HG03442 (cell line): ENCODE measurements at regions not wholly inside any gene's neighbourhood (a gene's known extent, or its start where the extent isn't known, plus 50 kb on each side); places are given as distances from the start of the nearest gene placed in this dataset.
"Not testable (repeated sequence)": the region's sequence is repeated elsewhere in the genome, so short reads cannot be mapped to it uniquely, and the experiment has no call there.

Source experiments
- ATAC-seq: cut with Tn5 transposase; IDR thresholded peaks from one replicate; pipeline ENCODE4 v1.9.1; 2021; ENCODE audit warnings: mild to moderate bottlenecking, moderate library complexity; ENCODE audit not compliant: unreplicated experiment

DNA sequence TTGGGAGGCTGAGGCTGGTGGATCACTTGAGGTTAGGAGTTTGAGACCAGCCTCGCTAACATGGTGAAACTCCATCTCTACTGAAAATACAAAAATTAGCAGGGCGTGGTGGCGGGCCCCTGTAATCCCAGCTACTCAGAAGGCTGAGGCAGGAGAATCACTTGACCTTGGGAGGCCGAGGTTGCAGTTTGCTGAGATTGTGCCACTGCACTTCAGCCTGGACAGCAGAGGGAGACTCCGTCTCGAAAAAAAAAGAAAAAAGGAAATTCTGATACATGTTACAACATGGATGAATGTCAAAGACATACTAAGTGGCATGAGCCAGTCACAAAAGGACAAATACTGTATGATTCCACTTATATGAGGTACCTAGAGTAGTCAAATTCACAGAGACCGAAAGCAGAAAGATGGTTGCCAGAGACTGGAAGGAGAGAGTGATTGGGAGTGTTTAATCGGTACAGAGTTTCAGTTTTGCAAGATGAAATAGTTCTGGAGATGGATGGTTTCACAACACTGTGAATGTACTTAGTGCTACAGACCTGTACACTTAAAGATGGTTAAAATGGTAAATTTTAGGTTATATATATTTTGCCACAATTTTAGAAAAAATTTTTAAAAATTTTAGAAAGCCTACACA is 92.3 kb downstream of the BLID start:
- ATAC-seq, result no peak

DNA sequence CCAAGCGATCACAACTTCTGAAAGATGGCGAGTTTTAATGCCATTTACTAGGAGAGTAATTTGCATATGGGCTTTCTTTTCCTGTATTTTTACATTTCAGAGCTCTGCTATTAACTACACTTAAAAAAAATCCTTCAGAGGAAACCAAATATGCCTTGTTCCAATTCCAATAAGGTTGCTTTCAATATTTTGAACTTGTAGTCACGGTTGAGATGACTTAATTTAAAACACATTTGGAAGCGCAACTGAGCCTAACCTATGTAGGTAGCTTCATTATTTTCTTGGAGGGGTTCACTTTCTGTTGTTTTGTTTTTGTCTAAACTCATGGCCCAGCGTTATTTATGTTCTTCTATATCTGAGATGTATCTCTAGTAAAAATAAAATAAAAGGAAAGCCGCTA is 93.4 kb downstream of the BLID start:
- ATAC-seq, result no peak

DNA sequence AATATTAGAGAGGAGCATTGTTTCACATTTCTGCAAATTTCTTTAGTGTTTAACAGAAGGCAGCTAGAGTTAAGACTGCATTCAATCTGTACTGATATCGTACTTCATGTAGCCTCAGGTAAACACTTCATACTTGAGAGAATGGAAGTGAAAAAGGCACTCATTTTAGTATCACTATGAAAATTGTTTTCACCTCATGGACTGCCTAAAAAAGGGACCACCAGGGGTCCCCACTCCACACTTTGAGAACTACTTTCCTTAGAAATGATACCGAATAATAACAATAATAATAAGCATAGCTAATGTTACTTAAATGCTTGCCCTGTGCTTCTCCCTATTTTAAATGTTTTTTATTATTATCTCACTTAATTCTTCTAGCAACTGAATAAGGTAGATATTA is 95.1 kb downstream of the BLID start:
- ATAC-seq, result no peak

DNA sequence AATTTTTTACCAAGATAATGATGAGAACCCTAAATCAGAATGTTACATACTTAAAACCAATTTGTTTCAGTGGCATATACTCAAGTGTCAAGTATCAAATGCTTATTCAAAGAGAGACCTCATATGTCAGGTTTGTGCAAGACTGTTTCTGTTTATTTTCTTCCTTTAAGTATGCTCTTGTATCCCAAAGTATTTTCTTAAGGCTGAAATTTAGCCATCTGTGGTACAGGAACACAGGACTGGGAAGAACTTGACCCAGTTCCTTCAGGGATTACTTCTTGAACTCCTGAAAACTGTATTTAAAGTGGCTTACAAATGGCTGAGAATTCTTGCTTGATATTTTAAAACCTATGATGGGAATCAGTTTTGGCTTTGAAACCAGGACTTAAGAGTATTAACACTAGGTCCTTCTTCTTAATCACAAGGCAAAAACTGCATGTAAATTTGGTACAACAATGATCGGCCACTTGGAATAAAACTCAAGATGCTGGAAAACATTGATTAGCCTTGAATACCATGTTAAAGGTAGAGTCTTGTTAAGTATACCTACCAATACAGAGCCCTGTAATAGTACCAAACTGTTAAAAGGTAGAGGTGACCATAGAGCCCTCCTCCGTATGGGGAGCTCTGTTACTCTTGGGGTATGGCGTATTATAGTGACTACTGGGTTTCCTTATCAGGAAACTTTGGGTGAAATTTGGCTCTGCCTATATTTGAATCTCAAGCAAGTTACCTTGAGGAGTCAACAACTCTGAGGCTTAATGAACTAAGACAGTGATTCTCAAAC is 95.9 kb downstream of the BLID start:
- no peak for ATAC-seq

DNA sequence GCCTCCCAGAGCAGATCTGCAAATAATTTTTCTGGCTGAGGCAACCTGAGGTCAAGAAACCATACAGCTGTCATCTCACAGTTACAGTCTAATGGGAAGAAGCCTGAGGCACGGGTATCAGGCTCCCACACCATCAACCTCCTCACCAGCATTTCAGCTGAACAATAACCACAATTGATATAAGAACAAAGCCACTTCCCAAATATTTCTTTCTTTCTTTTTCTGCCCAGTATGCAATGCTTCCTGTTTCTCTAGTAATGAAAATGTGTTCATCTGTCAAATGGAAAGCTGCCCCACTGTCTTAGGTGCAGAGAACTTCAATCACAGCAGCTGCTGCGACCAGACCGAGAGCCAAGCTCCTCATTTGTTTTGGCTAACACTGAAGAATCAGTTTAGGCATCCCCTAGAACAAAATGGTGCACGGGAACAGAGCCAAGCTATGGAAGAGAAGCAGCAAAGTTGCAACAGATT is 108.4 kb downstream of the BLID start:
- no peak for ATAC-seq

DNA sequence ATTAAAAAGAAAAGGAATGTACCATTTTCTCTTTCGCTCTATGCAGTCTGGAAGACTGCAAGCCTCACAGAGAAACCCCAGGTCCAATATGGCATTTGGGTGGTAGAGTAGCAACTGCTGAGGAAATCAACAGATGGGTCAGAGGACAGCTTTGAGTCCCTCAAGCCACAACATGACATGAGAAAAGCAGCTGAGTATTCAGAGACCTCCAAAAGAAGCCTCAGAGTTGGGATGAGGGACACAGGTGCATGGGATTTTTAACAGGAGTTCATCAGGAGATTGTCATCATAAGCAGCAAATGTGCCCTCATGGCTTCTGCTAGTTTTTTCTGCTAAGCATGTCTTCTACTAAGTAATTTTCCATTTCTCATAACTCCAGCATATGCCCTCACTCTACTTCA is 111.6 kb downstream of the BLID start:
- ATAC-seq, result no peak

DNA sequence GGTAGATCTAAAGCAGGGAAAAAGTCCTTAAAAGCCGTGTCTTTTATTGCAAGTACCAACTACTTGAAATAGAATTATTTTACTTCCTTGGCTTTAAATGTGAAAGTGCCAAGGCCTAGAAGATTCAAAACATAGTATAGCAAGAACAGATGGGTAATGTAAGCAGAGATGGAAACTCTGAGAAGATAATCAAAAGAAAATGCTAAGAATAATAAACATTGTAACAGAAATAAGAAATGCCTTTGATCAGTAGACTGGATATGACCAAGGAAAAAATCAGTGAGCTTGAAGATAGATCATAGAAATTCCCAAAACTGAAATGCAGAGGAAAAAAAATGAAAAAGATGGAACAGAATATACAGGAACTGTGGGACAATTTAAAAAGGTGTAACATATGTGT is 113.1 kb downstream of the BLID start:
- no peak for ATAC-seq

DNA sequence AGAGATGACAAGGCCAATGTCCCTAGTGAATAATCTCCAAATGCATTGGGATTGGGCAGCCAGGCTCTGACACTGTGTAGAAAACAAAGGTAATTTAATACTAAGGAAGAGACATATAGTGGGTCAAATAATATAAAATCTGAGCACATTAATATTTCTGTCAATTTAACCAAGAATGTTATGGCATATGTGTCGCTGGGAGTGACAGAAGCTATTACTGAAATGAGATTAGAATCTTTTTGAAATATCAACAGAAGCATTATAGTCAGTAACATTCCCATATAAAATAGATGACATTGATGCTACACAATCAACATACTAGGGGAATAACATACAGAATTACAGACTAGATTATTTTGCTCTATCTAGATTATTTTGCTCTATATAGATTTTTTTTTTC is 114.0 kb downstream of the BLID start:
- ATAC-seq, result no peak

DNA sequence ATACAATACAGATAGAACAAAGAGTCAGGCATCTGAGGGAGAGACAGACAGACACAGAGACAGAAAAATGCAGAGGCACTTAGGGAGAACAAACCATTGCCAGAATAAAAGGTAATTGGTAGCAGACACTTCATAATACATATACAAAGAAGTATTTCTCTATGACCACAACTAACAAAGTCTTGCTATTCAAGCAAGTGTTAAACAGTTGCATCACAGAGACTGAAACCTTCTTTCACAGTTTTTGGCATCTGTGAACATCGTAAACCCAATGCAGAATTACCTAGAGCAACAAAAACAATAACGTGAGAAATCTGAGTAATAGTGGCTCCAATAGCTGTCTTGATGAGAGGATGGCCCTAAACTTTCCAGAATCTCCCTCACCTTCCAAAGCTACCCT is 116.4 kb downstream of the BLID start:
- no peak for ATAC-seq

DNA sequence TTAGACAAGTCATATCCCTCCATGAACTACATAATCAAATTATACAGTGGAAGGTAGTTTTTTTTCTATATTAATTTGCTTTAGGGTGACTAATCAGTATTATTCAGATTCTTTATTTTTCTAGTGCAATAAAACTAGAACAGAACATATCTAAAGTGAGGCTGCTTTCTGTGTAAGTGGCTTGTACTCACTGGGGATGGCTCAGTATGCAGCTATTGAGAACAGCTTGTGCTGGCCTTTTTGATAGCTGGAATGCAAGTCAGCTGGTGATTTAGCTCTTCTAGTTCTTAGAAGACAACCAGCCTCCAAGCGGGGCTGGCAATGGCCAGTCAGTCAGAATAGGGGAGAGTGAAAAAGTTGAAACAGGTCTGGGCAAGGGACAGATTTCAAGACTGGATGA is 119.4 kb downstream of the BLID start:
- ATAC-seq, result no peak

DNA sequence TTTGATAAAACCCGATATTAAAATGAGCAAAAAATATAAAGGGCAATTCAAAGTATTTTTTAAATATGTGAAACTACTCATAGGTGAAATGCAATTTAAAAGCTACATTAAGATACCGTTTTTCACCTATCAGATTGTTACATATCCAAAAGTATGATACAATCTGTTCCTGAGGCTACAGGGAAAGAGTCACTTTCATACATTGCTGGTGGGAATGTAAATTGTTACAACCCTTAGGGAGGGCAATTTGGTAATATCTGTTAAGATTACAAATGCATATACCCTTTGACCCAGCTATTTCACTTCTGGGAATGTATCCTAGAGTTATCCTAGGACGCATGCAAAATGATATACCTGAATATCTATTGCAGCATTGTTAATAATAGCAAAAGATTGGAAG is 132.1 kb downstream of the BLID start:
- ATAC-seq, result no peak

DNA sequence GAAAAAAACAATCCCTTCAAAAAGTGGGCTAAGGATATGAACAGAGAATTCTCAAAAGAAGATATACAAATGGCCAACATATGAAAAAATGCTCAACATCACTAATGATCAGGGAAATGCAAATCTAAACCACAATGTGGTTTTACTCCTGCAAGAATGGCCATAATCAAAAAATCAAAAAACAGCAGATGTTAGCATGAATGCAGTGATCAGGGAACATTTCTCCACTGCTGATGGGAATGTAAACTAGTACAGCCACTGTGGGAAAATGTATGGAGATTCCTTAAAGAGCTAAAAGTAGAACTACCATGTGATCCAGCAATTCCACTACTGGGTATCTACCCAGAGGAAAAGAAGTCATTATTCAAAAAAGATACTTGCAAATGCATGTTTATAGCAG is 138.1 kb downstream of the BLID start:
- ATAC-seq, result not testable (repeated sequence)

DNA sequence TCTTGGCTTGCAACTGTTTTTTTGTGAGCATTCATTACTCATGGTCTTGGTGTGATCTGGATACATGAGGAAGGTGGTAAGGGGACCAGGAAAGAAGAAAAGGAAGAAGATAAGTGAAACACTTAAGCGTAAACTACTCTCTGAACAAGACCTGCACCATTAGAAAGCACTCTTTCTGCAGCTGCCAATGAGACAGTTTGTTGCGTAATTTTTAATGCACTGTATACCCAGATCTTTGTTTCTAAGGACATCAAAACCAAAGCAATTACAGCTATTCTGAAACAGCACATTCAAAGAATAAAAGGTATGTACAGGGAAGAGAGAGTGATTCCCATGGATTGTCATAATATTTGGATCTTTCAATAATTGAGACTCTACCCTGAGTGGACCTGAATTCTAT is 147.4 kb downstream of the BLID start:
- ATAC-seq, result no peak

DNA sequence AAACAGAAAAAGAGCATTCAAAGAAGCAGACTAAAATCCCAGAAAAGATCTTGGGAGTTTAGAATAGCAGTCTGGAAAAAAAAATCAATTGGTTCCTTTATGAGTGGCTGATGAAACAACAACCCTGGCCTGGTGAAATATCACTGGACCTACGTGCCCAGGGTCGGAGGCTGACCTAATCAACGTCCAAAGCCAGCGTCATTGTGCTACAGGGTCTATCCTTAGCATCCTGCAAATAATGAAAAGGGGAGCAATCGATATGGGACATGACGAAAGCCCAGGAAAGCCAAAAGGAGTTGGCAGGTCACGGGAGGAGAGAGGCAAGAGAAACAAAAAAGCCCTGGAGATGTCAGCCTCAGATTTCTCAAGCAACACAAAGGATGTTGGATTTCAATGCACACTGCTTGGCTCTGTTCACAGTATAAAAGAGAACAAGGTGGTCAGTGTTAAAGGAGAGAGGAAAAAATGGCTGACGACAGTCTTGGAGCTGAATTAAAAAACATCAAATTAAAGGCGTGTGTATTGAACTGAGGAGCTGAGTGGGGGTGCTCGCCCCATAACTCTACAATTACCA is 148.8 kb downstream of the BLID start:
- no peak for ATAC-seq

DNA sequence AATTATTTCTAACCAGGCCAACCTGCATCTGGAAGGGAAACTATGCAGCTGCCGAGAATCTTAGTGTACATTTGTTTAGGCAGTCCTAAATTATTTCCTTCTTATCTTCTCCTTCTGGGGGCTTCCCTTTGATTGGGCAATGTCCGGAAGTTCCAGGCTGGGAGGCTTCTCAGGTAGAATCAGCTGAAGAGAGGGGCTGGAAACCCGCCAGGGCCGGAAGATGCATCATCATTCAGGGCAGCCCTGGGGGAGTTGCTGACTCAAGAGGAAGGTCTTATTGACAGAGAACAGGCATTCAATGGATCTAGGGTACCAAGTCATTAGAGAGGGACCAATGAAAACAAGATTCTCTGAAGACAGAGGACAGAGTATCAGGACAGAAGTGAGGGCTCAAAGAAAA is 150.7 kb downstream of the BLID start:
- no peak for ATAC-seq

DNA sequence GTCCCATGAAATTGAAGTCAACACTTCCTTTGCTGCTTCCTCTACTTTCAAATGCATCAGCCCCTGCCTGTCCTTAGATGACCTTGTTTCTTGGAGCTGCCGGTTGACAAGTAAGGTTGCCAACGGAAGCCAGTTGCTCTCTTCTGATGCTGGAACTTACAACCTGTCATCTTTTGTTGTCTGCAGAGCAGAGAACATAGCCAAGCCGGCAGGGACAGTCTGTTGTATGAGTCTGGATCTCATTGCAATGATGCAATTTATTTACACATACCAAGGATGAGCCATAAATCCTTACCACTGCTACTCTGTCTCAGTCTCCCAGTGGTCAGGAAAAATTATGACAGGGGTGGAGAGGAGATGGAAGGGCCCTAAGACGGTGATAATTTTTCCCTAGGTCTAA is 151.4 kb downstream of the BLID start:
- no peak for ATAC-seq

DNA sequence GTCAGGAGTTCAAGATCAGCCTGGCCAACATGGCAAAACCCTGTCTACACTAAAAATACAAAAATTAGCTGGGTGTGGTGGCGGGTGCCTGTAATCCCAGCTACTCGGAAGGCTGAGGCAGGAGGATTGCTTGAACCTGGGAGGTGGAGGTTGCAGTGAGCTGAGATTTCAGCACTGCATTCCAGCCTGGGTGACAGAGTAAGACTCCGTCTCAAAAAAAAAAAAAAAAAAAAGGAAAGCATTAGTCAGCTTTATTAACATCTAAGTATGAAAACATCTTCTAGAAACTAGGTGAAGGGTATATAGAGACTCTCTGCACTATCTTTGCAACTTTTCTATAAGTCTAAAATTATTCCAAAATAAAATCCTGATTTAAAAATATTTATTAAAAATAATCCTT is 152.2 kb downstream of the BLID start:
- ATAC-seq, result not testable (repeated sequence)

DNA sequence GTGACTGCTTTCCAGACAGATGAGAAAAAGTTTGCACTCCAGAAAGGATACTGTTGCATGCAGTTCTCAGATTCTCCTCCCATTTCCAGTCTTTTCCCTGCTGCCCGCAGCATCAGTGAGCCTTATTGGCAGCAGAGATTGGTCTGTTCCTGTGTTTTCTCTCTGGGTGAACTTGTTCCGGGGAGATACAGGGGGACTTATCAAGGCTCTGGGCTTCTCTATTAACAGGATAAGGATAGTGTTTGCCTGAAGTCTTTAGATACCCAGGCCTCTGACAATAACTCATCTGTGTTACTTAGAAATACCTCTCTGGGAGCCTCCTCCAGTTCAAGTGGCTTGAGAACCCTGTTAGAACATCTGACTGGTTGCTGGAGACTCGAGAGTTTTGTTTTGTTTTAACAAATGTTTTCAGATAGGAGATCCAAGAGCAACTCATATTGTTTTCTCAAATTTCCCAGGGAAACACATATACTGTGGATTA is 154.7 kb downstream of the BLID start:
- no peak for ATAC-seq

DNA sequence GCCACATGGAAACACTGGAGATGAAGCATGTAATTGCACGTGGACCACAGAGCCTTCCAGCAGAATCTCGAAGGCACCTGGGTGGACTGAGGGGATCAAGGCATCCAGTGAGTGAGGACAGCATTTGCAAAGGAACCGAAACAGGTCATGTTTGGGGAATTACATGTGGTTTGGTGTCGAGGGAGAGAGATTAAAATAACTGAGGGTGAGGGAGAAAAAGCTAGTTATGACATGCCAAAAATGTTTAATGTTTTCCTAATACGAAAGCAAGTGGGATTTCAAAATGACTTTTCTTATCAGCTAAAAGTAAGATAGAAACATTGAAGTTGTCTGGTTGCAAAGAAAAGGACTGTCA is 157.1 kb downstream of the BLID start:
- no peak for ATAC-seq

DNA sequence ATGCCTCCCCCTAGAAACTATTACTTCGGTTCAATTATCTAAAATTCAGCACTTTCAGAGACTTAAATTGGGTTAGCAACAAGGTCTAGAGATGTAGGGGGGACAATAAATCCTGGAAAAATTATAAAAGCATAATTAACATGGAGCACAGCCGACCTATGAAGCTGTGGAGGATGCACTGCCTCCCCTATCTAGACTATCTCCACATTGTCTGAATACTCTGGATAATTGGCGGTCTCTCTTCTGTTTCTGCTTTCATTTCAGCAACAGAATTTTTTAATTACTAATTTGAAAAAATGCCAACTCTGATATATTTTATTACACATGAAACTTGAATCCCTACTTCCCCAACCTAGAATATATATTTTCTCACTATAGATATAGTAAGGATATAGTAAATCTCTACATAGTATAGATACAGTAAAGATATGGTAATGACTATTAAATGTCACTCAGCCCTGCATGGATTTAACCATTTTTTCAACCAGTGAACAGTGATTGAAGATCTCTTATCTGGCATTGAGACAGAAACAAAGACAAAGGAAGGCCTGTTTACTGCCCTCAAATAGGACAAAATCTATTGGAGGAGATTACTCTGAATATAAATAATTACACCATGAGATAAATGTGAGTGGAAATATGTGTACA is 157.6 kb downstream of the BLID start:
- ATAC-seq, result no peak

DNA sequence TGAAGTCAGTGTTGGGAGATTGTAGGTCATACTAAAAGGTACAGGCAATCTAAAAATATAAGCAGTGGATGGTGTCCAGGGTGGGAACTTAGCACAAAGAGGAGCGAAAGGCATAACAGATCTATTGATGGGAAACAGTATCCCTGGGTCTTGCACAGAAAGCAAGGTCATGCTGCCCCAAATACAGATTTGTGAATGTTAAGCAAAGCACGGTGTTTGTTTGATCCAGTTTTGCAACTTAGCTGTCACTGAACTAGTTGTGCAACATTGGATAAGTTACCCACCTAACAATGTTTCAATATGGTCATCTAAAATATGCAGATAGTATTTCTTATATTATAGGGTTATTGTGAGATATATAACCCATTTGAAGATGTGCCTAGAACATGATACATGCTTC is 162.9 kb downstream of the BLID start:
- no peak for ATAC-seq

DNA sequence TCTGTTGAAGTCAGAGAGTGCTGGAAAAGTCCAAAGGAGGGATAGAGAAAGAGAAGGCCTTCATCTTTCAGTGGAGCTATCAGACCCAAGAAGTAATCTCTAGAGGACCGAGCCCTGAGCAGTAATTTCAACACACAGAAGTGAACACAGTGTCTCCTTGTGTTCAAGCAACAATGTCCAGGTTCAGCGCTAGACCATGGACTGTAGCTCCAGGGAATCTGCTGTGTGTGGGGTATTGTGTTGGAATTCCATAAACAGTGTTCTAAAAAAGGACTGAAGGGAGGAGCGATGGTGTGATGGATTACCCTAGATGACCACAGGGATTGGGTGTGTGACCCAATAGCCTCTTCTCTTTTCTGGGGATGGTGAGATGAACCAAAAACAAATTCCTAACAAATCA is 165.9 kb downstream of the BLID start:
- no peak for ATAC-seq
